ENCODE measurements at regions not wholly inside any gene's neighbourhood (a gene's known extent, or its start where the extent isn't known, plus 50 kb on each side); places are given as distances from the start of the nearest gene placed in this dataset.
"Not testable (repeated sequence)": the region's sequence is repeated elsewhere in the genome, so short reads cannot be mapped to it uniquely, and the experiment has no call there.

DNA sequence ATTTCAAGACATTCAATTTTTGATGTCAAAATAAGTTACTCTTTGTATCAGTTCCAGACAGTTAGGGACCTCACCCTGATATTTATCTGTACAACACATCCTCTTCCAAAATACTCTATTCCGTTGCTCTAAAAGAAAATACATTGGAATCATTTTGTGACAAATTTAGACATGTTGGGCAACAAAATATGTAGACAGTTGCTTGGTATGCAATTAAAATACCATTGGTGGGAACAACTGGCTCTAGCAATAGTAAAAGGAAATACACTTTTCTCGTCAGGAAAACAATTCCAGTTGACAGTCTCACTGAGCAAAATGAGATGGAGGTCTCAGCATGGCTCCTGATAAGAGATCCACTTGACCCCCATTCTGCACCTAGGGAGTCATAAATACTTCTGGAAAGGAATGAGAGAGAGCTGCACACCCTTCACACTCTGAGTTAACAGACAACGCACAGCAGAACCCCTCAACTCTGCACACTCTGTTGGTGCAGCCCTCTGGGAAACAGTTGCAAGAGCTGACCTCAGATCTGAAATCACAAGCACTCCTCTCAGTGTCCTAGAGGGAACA, 171.3 kb upstream of the NT5E start:
- TF ChIP-seq, protein P1, sequence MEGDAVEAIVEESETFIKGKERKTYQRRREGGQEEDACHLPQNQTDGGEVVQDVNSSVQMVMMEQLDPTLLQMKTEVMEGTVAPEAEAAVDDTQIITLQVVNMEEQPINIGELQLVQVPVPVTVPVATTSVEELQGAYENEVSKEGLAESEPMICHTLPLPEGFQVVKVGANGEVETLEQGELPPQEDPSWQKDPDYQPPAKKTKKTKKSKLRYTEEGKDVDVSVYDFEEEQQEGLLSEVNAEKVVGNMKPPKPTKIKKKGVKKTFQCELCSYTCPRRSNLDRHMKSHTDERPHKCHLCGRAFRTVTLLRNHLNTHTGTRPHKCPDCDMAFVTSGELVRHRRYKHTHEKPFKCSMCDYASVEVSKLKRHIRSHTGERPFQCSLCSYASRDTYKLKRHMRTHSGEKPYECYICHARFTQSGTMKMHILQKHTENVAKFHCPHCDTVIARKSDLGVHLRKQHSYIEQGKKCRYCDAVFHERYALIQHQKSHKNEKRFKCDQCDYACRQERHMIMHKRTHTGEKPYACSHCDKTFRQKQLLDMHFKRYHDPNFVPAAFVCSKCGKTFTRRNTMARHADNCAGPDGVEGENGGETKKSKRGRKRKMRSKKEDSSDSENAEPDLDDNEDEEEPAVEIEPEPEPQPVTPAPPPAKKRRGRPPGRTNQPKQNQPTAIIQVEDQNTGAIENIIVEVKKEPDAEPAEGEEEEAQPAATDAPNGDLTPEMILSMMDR (IDR thresholded peaks at IDR 0.05; ENCODE audit: low read length) = no peak
- no peak for TF ChIP-seq EZH2 (IDR thresholded peaks at IDR 0.05; ENCODE audit: borderline replicate concordance, low read length)
- no peaks in the 10 kb centered on the region for H3K9me3 ChIP-seq (ENCODE audit: low read length)
- H3K4me3 ChIP-seq (ENCODE audit: low read depth, low read length, poor library complexity, severe bottlenecking) = no peak overlapping the region
- no peaks in the 10 kb centered on the region for H3K36me3 ChIP-seq (ENCODE audit: insufficient read depth, low read length)
- H3K9ac ChIP-seq (ENCODE audit: low read length) = no peak overlapping the region
- H3K79me2 ChIP-seq (ENCODE audit: insufficient read depth, low read length) = no peaks in the 10 kb centered on the region
- H3K27me3 ChIP-seq (ENCODE audit: insufficient read depth, low read length) = no peaks in the 10 kb centered on the region
- H4K20me1 ChIP-seq (ENCODE audit: insufficient read depth, low read length) = no peaks in the 10 kb centered on the region
- no peaks in the 10 kb centered on the region for H3K4me1 ChIP-seq (ENCODE audit: insufficient read depth, low read length, severe bottlenecking)
- H2AFZ ChIP-seq (ENCODE audit: low read length) = no peak overlapping the region
- H3K4me2 ChIP-seq (ENCODE audit: low read length) = no peak overlapping the region
- H3K9me2 ChIP-seq (ENCODE audit: low read depth, low read length) = no peaks in the 10 kb centered on the region
- no peaks in the 10 kb centered on the region for H3F3A ChIP-seq (ENCODE audit: insufficient read depth, low read length)
- H3K27ac ChIP-seq (ENCODE audit: low read depth, low read length, poor library complexity, severe bottlenecking) = no peak overlapping the region

DNA sequence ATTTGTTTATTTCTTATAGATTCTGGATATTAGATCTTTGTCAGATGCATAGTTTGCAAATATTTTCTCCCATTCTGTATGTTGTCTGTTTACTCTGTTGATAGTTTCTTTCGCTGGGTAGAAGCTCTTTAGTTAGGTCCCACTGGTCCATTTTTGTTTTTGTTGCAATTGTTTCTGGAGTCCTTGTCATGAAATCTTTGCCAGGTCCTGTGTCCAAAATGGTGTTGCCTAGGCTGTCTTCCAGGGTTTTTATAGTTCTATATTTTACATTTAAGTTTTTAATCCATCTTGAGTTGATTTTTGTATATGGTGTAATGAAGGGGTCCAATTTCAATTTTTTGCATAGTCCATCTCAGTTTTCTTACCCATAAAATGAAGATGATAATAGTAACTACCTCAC, 173.9 kb upstream of the NT5E start:
- H3K4me2 ChIP-seq (ENCODE audit: low read length); H3K4me1 ChIP-seq (ENCODE audit: insufficient read depth, low read length, severe bottlenecking); H4K20me1 ChIP-seq (ENCODE audit: insufficient read depth, low read length); H3K79me2 ChIP-seq (ENCODE audit: insufficient read depth, low read length); H3K36me3 ChIP-seq (ENCODE audit: insufficient read depth, low read length); H3K4me3 ChIP-seq (ENCODE audit: low read depth, low read length, poor library complexity, severe bottlenecking); H3K27me3 ChIP-seq (ENCODE audit: insufficient read depth, low read length); H3K27ac ChIP-seq (ENCODE audit: low read depth, low read length, poor library complexity, severe bottlenecking); H3K9ac ChIP-seq (ENCODE audit: low read length); H3K9me3 ChIP-seq (ENCODE audit: low read length); H3F3A ChIP-seq (ENCODE audit: insufficient read depth, low read length); H3K9me2 ChIP-seq (ENCODE audit: low read depth, low read length); H2AFZ ChIP-seq (ENCODE audit: low read length): not testable (repeated sequence)

DNA sequence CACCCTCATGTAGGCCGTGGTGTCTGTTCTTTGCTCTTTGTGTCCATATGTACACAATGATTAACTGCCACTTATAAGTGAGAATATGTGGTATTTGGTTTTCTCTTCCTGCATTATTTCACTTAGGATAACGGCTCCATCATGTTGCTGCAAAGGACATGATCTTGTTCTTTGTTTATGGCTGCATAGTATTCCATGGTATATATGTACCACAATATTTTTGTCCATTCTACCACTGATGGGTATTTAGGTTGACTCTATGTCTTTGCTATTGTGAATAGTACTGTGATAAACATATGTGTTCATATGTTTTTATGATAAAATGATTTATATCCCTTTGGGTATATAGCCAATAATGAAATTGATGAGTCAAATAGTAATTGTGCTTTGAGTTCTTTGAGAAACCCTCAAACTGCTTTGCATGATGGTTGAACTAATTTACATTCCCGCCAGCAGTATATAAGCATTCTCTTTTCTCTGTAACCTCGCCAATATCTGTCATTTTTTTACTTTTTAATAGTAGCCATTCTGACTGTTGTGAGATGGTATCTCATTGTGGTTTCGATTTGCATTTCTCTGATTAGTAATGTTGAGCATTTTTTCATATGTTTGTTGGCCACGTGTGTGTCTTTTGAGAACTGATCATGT, 174.4 kb upstream of the NT5E start:
- H2AFZ ChIP-seq (ENCODE audit: low read length) = no peak overlapping the region
- no peak for TF ChIP-seq EZH2 (IDR thresholded peaks at IDR 0.05; ENCODE audit: borderline replicate concordance, low read length)
- H3F3A ChIP-seq (ENCODE audit: insufficient read depth, low read length) = no peaks in the 10 kb centered on the region
- H3K9me3 ChIP-seq (ENCODE audit: low read length) = no peaks in the 10 kb centered on the region
- H3K9me2 ChIP-seq (ENCODE audit: low read depth, low read length) = no peaks in the 10 kb centered on the region
- no peak overlapping the region for H3K4me3 ChIP-seq (ENCODE audit: low read depth, low read length, poor library complexity, severe bottlenecking)
- H4K20me1 ChIP-seq (ENCODE audit: insufficient read depth, low read length) = no peaks in the 10 kb centered on the region
- no peaks in the 10 kb centered on the region for H3K4me1 ChIP-seq (ENCODE audit: insufficient read depth, low read length, severe bottlenecking)
- no peak overlapping the region for H3K9ac ChIP-seq (ENCODE audit: low read length)
- no peaks in the 10 kb centered on the region for H3K27me3 ChIP-seq (ENCODE audit: insufficient read depth, low read length)
- no peaks in the 10 kb centered on the region for H3K79me2 ChIP-seq (ENCODE audit: insufficient read depth, low read length)
- H3K27ac ChIP-seq (ENCODE audit: low read depth, low read length, poor library complexity, severe bottlenecking) = no peak overlapping the region
- no peak overlapping the region for H3K4me2 ChIP-seq (ENCODE audit: low read length)
- no peaks in the 10 kb centered on the region for H3K36me3 ChIP-seq (ENCODE audit: insufficient read depth, low read length)

DNA sequence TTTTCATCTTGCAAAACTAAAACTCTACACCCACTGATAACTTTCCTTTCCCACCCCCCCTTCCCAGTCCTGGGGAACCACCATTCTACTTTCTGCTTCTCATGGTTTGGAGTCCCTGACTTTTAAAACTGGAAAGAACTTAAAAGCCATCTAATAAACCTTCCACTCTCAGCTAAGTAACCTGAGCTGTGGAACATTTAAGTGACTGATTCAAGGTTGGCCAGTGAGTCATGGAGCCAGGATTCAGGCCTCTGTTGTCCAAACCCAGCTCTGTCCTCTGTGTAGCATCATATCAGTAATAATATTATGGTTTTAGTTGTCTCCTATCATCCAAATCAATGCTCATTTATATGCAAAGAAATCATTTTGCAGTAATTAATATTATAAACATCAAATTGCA, 176.0 kb upstream of the NT5E start:
- Histone ChIP-seq H3K4me2 (ENCODE audit: low read length) (no peak overlapping the region), H3K4me1 (ENCODE audit: insufficient read depth, low read length, severe bottlenecking) (no peaks in the 10 kb centered on the region), H3K9me3 (ENCODE audit: low read length) (no peaks in the 10 kb centered on the region), H3F3A (ENCODE audit: insufficient read depth, low read length) (no peaks in the 10 kb centered on the region), H3K4me3 (ENCODE audit: low read depth, low read length, poor library complexity, severe bottlenecking) (no peak overlapping the region), H3K27ac (ENCODE audit: low read depth, low read length, poor library complexity, severe bottlenecking) (no peak overlapping the region), H4K20me1 (ENCODE audit: insufficient read depth, low read length) (no peaks in the 10 kb centered on the region), H3K79me2 (ENCODE audit: insufficient read depth, low read length) (no peaks in the 10 kb centered on the region), H3K36me3 (ENCODE audit: insufficient read depth, low read length) (no peaks in the 10 kb centered on the region), H3K9me2 (ENCODE audit: low read depth, low read length) (no peaks in the 10 kb centered on the region), H3K9ac (ENCODE audit: low read length) (no peak overlapping the region), H2AFZ (ENCODE audit: low read length) (no peak overlapping the region), H3K27me3 (ENCODE audit: insufficient read depth, low read length) (no peaks in the 10 kb centered on the region)
- TF ChIP-seq, protein P1 (IDR thresholded peaks at IDR 0.05; ENCODE audit: low read length) = no peak
- TF ChIP-seq EZH2 (IDR thresholded peaks at IDR 0.05; ENCODE audit: borderline replicate concordance, low read length) = no peak
